Aorta (tissue), 5 donors: ENCODE measurements at regions not wholly inside any gene's neighbourhood (a gene's known extent, or its start where the extent isn't known, plus 50 kb on each side); places are given as distances from the start of the nearest gene placed in this dataset.

ENCODE experiments used
- ATAC-seq: fragments of 200-7000 bp; cut with Tn5 transposase; one replicate; pipeline ENCODE4 v1.9.1; 2022; ENCODE audit warnings: moderate library complexity; ENCODE audit not compliant: low FRiP score
- DNase-seq, 2 donors: peaks; one replicate each; pipeline ENCODE4 v3.0.0-alpha.2; 2020
- H3K27ac ChIP-seq, 2 donors: one replicate each; pipeline ENCODE4 v1.5.1; 2013; ENCODE audit warnings: low read length in 2 of 2, mild to moderate bottlenecking in 2 of 2, moderate library complexity in 2 of 2, control low read depth in 1 of 2, inconsistent platforms in 1 of 2, low read depth in 1 of 2
- H3K27me3 ChIP-seq, 2 donors: one replicate each; pipeline ENCODE4 v1.6.1; 2013; ENCODE audit warnings: control low read depth in 1 of 2, low read length in 1 of 2, mild to moderate bottlenecking in 1 of 2, moderate library complexity in 1 of 2; ENCODE audit not compliant: insufficient read depth in 2 of 2, control insufficient read depth in 1 of 2
- H3K36me3 ChIP-seq, 2 donors: one replicate each; pipeline ENCODE4 v1.6.1; 2013; ENCODE audit warnings: control low read depth in 1 of 2, low read length in 1 of 2, mild to moderate bottlenecking in 1 of 2; ENCODE audit not compliant: insufficient read depth in 2 of 2, control insufficient read depth in 1 of 2
- H3K4me1 ChIP-seq, 2 donors: one replicate each; pipeline ENCODE4 v1.6.1; 2013; ENCODE audit warnings: low read length in 2 of 2, control low read depth in 1 of 2, mild to moderate bottlenecking in 1 of 2, moderate library complexity in 1 of 2; ENCODE audit not compliant: insufficient read depth in 2 of 2, control insufficient read depth in 1 of 2
- H3K4me3 ChIP-seq, 2 donors: one replicate each; pipeline ENCODE4 v1.5.1; 2013; ENCODE audit warnings: low read length in 2 of 2, control low read depth in 1 of 2, mild to moderate bottlenecking in 1 of 2
- H3K9me3 ChIP-seq: one replicate; pipeline ENCODE4 v1.6.1; 2013; ENCODE audit warnings: mild to moderate bottlenecking, low read length; ENCODE audit not compliant: control insufficient read depth
- WGBS, 2 donors: extraction: QIAGEN DNeasy Blood & Tissue Kit; methylation state at CpG; one replicate each; pipeline ENCODE4 v1.1.7; 2013; 5-methylcytosine and 5-hydroxymethylcytosine counted together
- intact Hi-C, 2 donors: fragments of 100-400 bp; cut with DNase I; formaldehyde crosslinking; loops; one replicate each; pipeline versions ENCODE4 v1.14.2 to v1.15.0; 2022
- donor health status: healthy with polysubstance abuse.
- donor health status: Bipolar disorder and iron deficiency.
- donor health status: DM: no; HTN: no; CAD: no.
- donor health status: DM: no; HTN: no; CAD: no.
- donor health status: DM: yes; HTN: yes; CAD: no.

- ATAC-seq (no peak), DNase-seq (peak in 1 of 2 donors; percentile 57)
- no peak overlapping the region for H3K4me3 ChIP-seq
- intact Hi-C loops, result no loop called here
- no peak overlapping the region for H3K27ac ChIP-seq
- H3K9me3 ChIP-seq, result no peaks in the 10 kb centered on the region
- H3K4me1 ChIP-seq, result no peaks in the 10 kb centered on the region
- 70 to 75% methylated on average over 22 of the region's 22 CpGs for WGBS, 2 donors
- no peaks in the 10 kb centered on the region for H3K27me3 ChIP-seq
- H3K36me3 ChIP-seq, result no peaks in the 10 kb centered on the region
Measured at GRCh38 chr4:3868211-3869173, 102.3 kb downstream of the ADRA2C start.

GRCh38 chr4:3869174-3869572 lies 103.0 kb downstream of the ADRA2C start:
- peak in 1 of 2 donors; percentile 44 for DNase-seq
- no peaks in the 10 kb centered on the region for H3K27me3 ChIP-seq
- WGBS, 2 donors, result 90% methylated on average over 7 of the region's 7 CpGs
- intact Hi-C loops, result no loop called here
- no peaks in the 10 kb centered on the region for H3K9me3 ChIP-seq
- no peak overlapping the region for H3K27ac ChIP-seq
- H3K4me3 ChIP-seq, result no peak overlapping the region
- H3K36me3 ChIP-seq, result no peaks in the 10 kb centered on the region
- ATAC-seq, result no peak
- no peaks in the 10 kb centered on the region for H3K4me1 ChIP-seq

- H3K27ac ChIP-seq, result no peak overlapping the region
- H3K36me3 ChIP-seq, result no peaks in the 10 kb centered on the region
- 61 to 66% methylated on average over 22 of the region's 22 CpGs for WGBS, 2 donors
- no peaks in the 10 kb centered on the region for H3K9me3 ChIP-seq
- H3K27me3 ChIP-seq, result no peaks in the 10 kb centered on the region
- intact Hi-C loops, result loop anchor here in 1 of 2 donors (10.0 kb wide), 1 partner anchor 295 kb away; no protein-coding TSS in a partner anchor
- peak in 1 of 2 donors; percentile 49 for DNase-seq
- H3K4me3 ChIP-seq, result no peak overlapping the region
- H3K4me1 ChIP-seq, result no peaks in the 10 kb centered on the region
- ATAC-seq, result no peak
Measured at GRCh38 chr4:3869661-3870566, 103.7 kb downstream of the ADRA2C start.

GRCh38 chr4:3870567-3870962 lies 104.4 kb downstream of the ADRA2C start:
- peak in 1 of 2 donors; percentile 24 for DNase-seq
- H3K27ac ChIP-seq, result no peak overlapping the region

GRCh38 chr4:3871181-3871852 lies 105.1 kb downstream of the ADRA2C start:
- Histone ChIP-seq H3K27me3 (no peaks in the 10 kb centered on the region), H3K4me3 (no peak overlapping the region), H3K36me3 (no peaks in the 10 kb centered on the region), H3K4me1 (no peaks in the 10 kb centered on the region), H3K27ac (no peak overlapping the region), H3K9me3 (no peaks in the 10 kb centered on the region)
- ATAC-seq (no peak), DNase-seq (peak in 1 of 2 donors; percentile 74)
- intact Hi-C loops, result loop anchor here in 1 of 2 donors (10.0 kb wide), 1 partner anchor 297 kb away; no protein-coding TSS in a partner anchor
- WGBS, 2 donors, result 5 to 6% methylated on average over 48 to 53 of the region's 53 CpGs

More at GRCh38 chr4:3870567-3870962, 104.4 kb downstream of the ADRA2C start:
- H3K4me1 ChIP-seq, result no peaks in the 10 kb centered on the region
- H3K4me3 ChIP-seq, result no peak overlapping the region
- ATAC-seq, result no peak
- no peaks in the 10 kb centered on the region for H3K9me3 ChIP-seq
- H3K27me3 ChIP-seq, result no peaks in the 10 kb centered on the region
- WGBS, 2 donors, result 83 to 85% methylated on average over 9 of the region's 9 CpGs
- no peaks in the 10 kb centered on the region for H3K36me3 ChIP-seq
- intact Hi-C loops, result loop anchor here in 1 of 2 donors (10.0 kb wide), 1 partner anchor 296 kb away; no protein-coding TSS in a partner anchor

- Histone ChIP-seq H3K27ac (no peak overlapping the region), H3K36me3 (no peaks in the 10 kb centered on the region), H3K27me3 (no peaks in the 10 kb centered on the region), H3K4me1 (no peaks in the 10 kb centered on the region), H3K4me3 (no peak overlapping the region), H3K9me3 (peaks cover 2% of the 10 kb centered on the region)
- DNase-seq (peak in 1 of 2 donors; percentile 73), ATAC-seq (no peak)
- intact Hi-C loops, result loop anchor here in 1 of 2 donors (10.0 kb wide), 1 partner anchor 297 kb away; no protein-coding TSS in a partner anchor
- 11 to 14% methylated on average over 47 to 59 of the region's 59 CpGs for WGBS, 2 donors
Measured at GRCh38 chr4:3871881-3872833, 106.0 kb downstream of the ADRA2C start.

- Histone ChIP-seq H3K27ac (no peak overlapping the region), H3K36me3 (no peaks in the 10 kb centered on the region), H3K9me3 (peaks cover 4% of the 10 kb centered on the region), H3K4me3 (no peak overlapping the region), H3K4me1 (no peaks in the 10 kb centered on the region), H3K27me3 (no peaks in the 10 kb centered on the region)
- WGBS, 2 donors, result 62 to 73% methylated on average over 17 of the region's 17 CpGs
- ATAC-seq (no peak), DNase-seq (peak in 1 of 2 donors; percentile 25)
- intact Hi-C loops, result loop anchor here in 1 of 2 donors (10.0 kb wide), 1 partner anchor 298 kb away; no protein-coding TSS in a partner anchor
Measured at GRCh38 chr4:3872834-3873313, 106.7 kb downstream of the ADRA2C start.
